Endothelial cell of umbilical vein (primary cell): ENCODE measurements at regions not wholly inside any gene's neighbourhood (a gene's known extent, or its start where the extent isn't known, plus 50 kb on each side); places are given as distances from the start of the nearest gene placed in this dataset.

Experiments used
- BruUV-seq: library from RNA; stranded (reverse); fragments of 400-500 nt; replicated peaks from 2 replicates; lab custom pipeline; 2021; lab: Mats Ljungman, UMichigan
- CTCF ChIA-PET: fragments of 300-600, 350-600 bp; sonication (Branson Sonifier 250); formaldehyde crosslinking; loops from one replicate; lab custom pipeline; 2021; ENCODE audit warnings: antibody characterized with exemption, inconsistent platforms; lab: Charles Lee
- POLR2A ChIA-PET: fragments of 300-600, 350-600 bp; sonication (Branson Sonifier 250); formaldehyde crosslinking; loops from one replicate; lab custom pipeline; 2021; ENCODE audit warnings: antibody characterized with exemption, inconsistent platforms; lab: Charles Lee
- DNase-seq: peaks from one replicate; pipeline ENCODE4 v3.0.0-alpha.2; 2011; ENCODE audit warnings: low read depth, low spot score
- FAIRE-seq: peaks from 2 replicates; lab custom pipeline; 2011; peaks lifted over from hg19 to GRCh38; lab: Jason Lieb, UNC
- H2AFZ ChIP-seq: 2 replicates; pipeline ENCODE4 v1.6.0; 2012; ENCODE audit warnings: low read depth, low read length, control low read depth, inconsistent platforms
- H3K27ac ChIP-seq: 2 replicates; pipeline ENCODE4 v1.5.1; 2011; ENCODE audit warnings: low read depth, mild to moderate bottlenecking, control low read depth, low read length, moderate library complexity; ENCODE audit not compliant: insufficient read depth
- H3K27me3 ChIP-seq, 2 experiments: 2 replicates each; pipeline versions ENCODE4 v1.6.0 to v1.6.1; 2011; ENCODE audit warnings: low read length in 2 of 2, mixed read lengths in 1 of 2; ENCODE audit not compliant: control insufficient read depth in 2 of 2, insufficient read depth in 2 of 2
- H3K36me3 ChIP-seq, 2 experiments: 2 replicates in 1 of 2; 3 replicates in 1 of 2; pipeline ENCODE4 v1.5.1; 2011; ENCODE audit warnings: low read length in 2 of 2, mild to moderate bottlenecking in 1 of 2, moderate library complexity in 1 of 2; ENCODE audit not compliant: control insufficient read depth in 2 of 2, insufficient read depth in 2 of 2; ENCODE audit errors: extremely low read depth in 1 of 2
- H3K4me1 ChIP-seq: 3 replicates; pipeline ENCODE4 v1.5.1; 2011; ENCODE audit warnings: mild to moderate bottlenecking, low read length; ENCODE audit not compliant: control insufficient read depth, insufficient read depth; ENCODE audit errors: extremely low read depth
- H3K4me2 ChIP-seq: 2 replicates; pipeline ENCODE4 v1.6.1; 2011; ENCODE audit warnings: low read length, control low read depth, mixed read lengths; ENCODE audit not compliant: insufficient read depth
- H3K4me3 ChIP-seq, 3 experiments: fragments of 200-600 bp in 1 of 3; sonication (generic), shearing (Covaris generic) in 1 of 3; replicated peaks in 1 of 3; 2 replicates each; pipeline ENCODE4 v1.5.1; 2011 to 2016; ENCODE audit warnings: control low read depth in 3 of 3, low read length in 3 of 3, mild to moderate bottlenecking in 2 of 3, inconsistent platforms in 1 of 3, low read depth in 1 of 3, moderate library complexity in 1 of 3; ENCODE audit not compliant: insufficient read depth in 1 of 3
- H3K79me2 ChIP-seq: 2 replicates; pipeline ENCODE4 v1.6.0; 2012; ENCODE audit warnings: low read length, inconsistent platforms; ENCODE audit not compliant: control insufficient read depth, insufficient read depth
- H3K9ac ChIP-seq: replicated peaks from 2 replicates; pipeline ENCODE3; 2011; ENCODE audit warnings: low read length, control low read depth; ENCODE audit not compliant: insufficient read depth; ENCODE audit errors: extremely low read depth
- H3K9me1 ChIP-seq: replicated peaks from 3 replicates; pipeline ENCODE4 v1.6.0; 2011; ENCODE audit warnings: mild to moderate bottlenecking, low read length; ENCODE audit not compliant: control insufficient read depth, insufficient read depth; ENCODE audit errors: extremely low read depth
- H3K9me3 ChIP-seq: replicated peaks from 2 replicates; pipeline ENCODE4 v1.5.1; 2012; ENCODE audit warnings: low read length, inconsistent platforms; ENCODE audit not compliant: control insufficient read depth, insufficient read depth
- H4K20me1 ChIP-seq: replicated peaks from 2 replicates; pipeline ENCODE3; 2011; ENCODE audit warnings: mild to moderate bottlenecking, low read length; ENCODE audit not compliant: control insufficient read depth, insufficient read depth; ENCODE audit errors: extremely low read depth
- EZH2 ChIP-seq: IDR thresholded peaks from 2 replicates; pipeline ENCODE4 v1.6.1; 2012; ENCODE audit warnings: borderline replicate concordance, low read depth, mild to moderate bottlenecking, moderate library complexity, low read length, inconsistent platforms; ENCODE audit not compliant: severe bottlenecking
- FOS ChIP-seq: IDR thresholded peaks from 2 replicates; pipeline ENCODE4 v1.6.1; 2011; ENCODE audit warnings: mild to moderate bottlenecking, low read length, moderate library complexity, borderline replicate concordance; ENCODE audit not compliant: insufficient read depth
- GATA2 ChIP-seq: IDR thresholded peaks from 2 replicates; pipeline ENCODE4 v1.7.0; 2011; ENCODE audit warnings: low read depth, mild to moderate bottlenecking, moderate library complexity, mixed read lengths, low read length; ENCODE audit not compliant: insufficient read length, insufficient read depth
- JUN ChIP-seq: IDR thresholded peaks from 2 replicates; pipeline ENCODE4 v1.6.1; 2011; ENCODE audit warnings: borderline replicate concordance, low read depth; ENCODE audit not compliant: insufficient read length, insufficient read depth
- MYC ChIP-seq: IDR thresholded peaks from one replicate; pipeline ENCODE4 v1.6.1; 2011; ENCODE audit warnings: mild to moderate bottlenecking, low read depth, low read length
- POLR2A ChIP-seq: IDR thresholded peaks from 2 replicates; pipeline ENCODE4 v1.6.1; 2012; ENCODE audit warnings: low read depth, mild to moderate bottlenecking, control low read depth, low read length
- POLR2AphosphoS5 ChIP-seq: IDR thresholded peaks from 2 replicates; pipeline ENCODE4 v1.6.1; 2012; ENCODE audit warnings: low read depth, mild to moderate bottlenecking, control low read depth, low read length, moderate library complexity; ENCODE audit not compliant: insufficient read depth
- dilution Hi-C: fragments of 300-500 bp; cut with MboI; formaldehyde crosslinking; loops from one replicate; pipeline ENCODE4 v1.15.0; 2019; ENCODE audit warnings: low sequenced_read_pairs; ENCODE audit not compliant: extremely low pct_ligation_motif_present
- intact Hi-C: fragments of 100-400 bp; cut with micrococcal nuclease; formaldehyde crosslinking; loops from one replicate; pipeline ENCODE4 v1.10.0; 2022
- TF ChIP-seq, protein P1 (sequence below), 2 donors: IDR thresholded peaks; 1 replicate in 1 of 2; 2 replicates in 1 of 2; pipeline ENCODE4 v1.5.1; 2011; ENCODE audit warnings: low read length in 2 of 2, mild to moderate bottlenecking in 2 of 2, moderate library complexity in 2 of 2, control low read depth in 1 of 2, inconsistent platforms in 1 of 2, low read depth in 1 of 2; ENCODE audit not compliant: insufficient read depth in 1 of 2; ENCODE audit errors: extremely low read depth in 1 of 2
- TF ChIP-seq, protein P2 (sequence below): IDR thresholded peaks from 2 replicates; pipeline ENCODE4 v1.6.1; 2011; ENCODE audit not compliant: insufficient read depth, insufficient read length

DNA sequence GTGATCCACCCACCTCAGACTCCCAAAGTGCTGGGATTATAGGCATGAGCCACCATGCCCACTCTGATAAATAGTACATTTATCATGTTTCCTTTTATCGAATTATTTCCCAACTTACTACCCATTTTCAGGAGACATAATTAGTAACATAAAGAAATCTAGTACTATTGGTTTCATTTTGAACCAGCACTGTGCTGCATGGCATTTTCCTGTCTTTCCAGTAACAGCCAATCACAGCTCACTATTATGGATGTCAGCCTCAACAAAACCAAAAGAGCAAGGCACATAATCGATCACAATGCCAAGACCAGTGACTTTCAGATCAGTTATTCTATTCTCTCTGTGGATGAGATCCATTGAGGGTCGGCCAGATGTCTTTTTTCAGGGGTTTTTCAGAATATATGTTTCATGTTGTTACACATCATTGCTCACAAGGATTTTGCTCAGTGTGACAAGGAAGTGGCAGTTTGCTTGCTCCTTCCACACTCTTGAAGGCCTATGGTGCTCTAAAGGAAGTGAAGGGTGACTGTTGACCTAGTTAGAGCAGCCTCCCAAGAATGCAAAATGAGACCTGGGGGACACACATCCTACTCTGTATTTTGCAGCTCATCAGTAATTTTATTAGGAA lies 233.4 kb downstream of the KCNRG start:
- H3K4me1 ChIP-seq: peaks cover 15% of the 10 kb centered on the region
- no peaks in the 10 kb centered on the region for H3K36me3 ChIP-seq
- H4K20me1 ChIP-seq: no peaks in the 10 kb centered on the region
- TF ChIP-seq MYC: no peak
- TF ChIP-seq JUN: no peak
- TF ChIP-seq, protein P1, sequence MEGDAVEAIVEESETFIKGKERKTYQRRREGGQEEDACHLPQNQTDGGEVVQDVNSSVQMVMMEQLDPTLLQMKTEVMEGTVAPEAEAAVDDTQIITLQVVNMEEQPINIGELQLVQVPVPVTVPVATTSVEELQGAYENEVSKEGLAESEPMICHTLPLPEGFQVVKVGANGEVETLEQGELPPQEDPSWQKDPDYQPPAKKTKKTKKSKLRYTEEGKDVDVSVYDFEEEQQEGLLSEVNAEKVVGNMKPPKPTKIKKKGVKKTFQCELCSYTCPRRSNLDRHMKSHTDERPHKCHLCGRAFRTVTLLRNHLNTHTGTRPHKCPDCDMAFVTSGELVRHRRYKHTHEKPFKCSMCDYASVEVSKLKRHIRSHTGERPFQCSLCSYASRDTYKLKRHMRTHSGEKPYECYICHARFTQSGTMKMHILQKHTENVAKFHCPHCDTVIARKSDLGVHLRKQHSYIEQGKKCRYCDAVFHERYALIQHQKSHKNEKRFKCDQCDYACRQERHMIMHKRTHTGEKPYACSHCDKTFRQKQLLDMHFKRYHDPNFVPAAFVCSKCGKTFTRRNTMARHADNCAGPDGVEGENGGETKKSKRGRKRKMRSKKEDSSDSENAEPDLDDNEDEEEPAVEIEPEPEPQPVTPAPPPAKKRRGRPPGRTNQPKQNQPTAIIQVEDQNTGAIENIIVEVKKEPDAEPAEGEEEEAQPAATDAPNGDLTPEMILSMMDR (IDR thresholded peaks at IDR 0.05; ENCODE audit: extremely low read depth in 1 of 2, insufficient read depth in 1 of 2, low read depth in 1 of 2, low read length in 2 of 2): no peak
- no peak for TF ChIP-seq EZH2
- TF ChIP-seq POLR2AphosphoS5: no peak
- TF ChIP-seq, protein P2, sequence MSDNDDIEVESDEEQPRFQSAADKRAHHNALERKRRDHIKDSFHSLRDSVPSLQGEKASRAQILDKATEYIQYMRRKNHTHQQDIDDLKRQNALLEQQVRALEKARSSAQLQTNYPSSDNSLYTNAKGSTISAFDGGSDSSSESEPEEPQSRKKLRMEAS: no peak
- TF ChIP-seq POLR2A: no peak
- TF ChIP-seq GATA2: no peak
- TF ChIP-seq FOS: no peak
- FAIRE-seq (no peak), DNase-seq (no peak)
- no peak overlapping the region for H3K4me3 ChIP-seq
- no peak overlapping the region for H3K27ac ChIP-seq
- dilution Hi-C loops (no loop called here), intact Hi-C loops (no loop called here)
- H3K4me2 ChIP-seq: no peak overlapping the region
- H2AFZ ChIP-seq: no peak overlapping the region
- H3K9me3 ChIP-seq: no peaks in the 10 kb centered on the region
- no peaks in the 10 kb centered on the region for H3K9me1 ChIP-seq
- H3K79me2 ChIP-seq: no peaks in the 10 kb centered on the region
- BruUV-seq: no TSS peak
- no peak overlapping the region for H3K9ac ChIP-seq
- ChIA-PET CTCF (no interaction called here), POLR2A (no interaction called here)
- no peaks in the 10 kb centered on the region for H3K27me3 ChIP-seq
